HFFc6 (cell line): ENCODE measurements at regions not wholly inside any gene's neighbourhood (a gene's known extent, or its start where the extent isn't known, plus 50 kb on each side); places are given as distances from the start of the nearest gene placed in this dataset.

ENCODE experiments used
- DNase-seq: peaks from one replicate; pipeline ENCODE4 v3.0.0-alpha.2; 2018
- H3K27ac Mint-ChIP-seq: 2 replicates; pipeline ENCODE4 v1.8.0; 2020; ENCODE audit warnings: mild to moderate bottlenecking, mixed read lengths
- H3K27me3 Mint-ChIP-seq: 2 replicates; pipeline ENCODE4 v1.8.0; 2021; ENCODE audit warnings: mild to moderate bottlenecking, moderate library complexity, mixed read lengths; ENCODE audit not compliant: insufficient read depth
- H3K36me3 Mint-ChIP-seq: 2 replicates; pipeline ENCODE4 v1.8.0; 2021; ENCODE audit warnings: low read depth, mixed read lengths
- H3K4me1 Mint-ChIP-seq: 2 replicates; pipeline ENCODE4 v1.8.0; 2020; ENCODE audit warnings: low read depth, mixed read lengths
- H3K4me3 Mint-ChIP-seq: 2 replicates; pipeline ENCODE4 v1.8.0; 2020; ENCODE audit warnings: mild to moderate bottlenecking, moderate library complexity, mixed read lengths
- H3K9me3 Mint-ChIP-seq: 2 replicates; pipeline ENCODE4 v1.8.0; 2020; ENCODE audit warnings: mild to moderate bottlenecking, mixed read lengths
- TF ChIP-seq, protein P1 (sequence below): fragments of 200-600 bp; sonication (generic); IDR thresholded peaks from 2 replicates; pipeline ENCODE4 v1.5.0; 2021; ENCODE audit warnings: antibody characterized with exemption, mild to moderate bottlenecking

DNA sequence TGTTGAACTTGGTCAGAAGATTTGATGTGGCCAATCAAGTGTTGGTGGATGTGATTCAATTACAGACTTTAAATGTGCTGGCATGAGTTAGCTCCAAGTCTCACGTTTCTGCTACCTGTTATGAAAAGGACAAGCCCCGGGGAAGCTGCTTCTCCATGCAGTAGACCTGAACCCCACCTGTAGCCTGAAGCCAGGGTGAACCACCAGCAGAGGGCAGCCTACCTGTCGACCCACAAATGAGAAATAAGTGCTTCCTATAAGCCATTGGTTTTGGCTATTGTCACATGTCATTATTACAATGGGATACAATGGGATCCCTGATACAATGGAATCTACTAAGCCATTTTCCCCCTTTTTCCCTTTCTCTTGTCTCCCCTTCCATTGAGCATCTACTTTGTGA is 230.2 kb downstream of the PRDM2 start:
- Mint-ChIP-seq H3K4me3 (no peak overlapping the region), H3K9me3 (peaks cover 29% of the 10 kb centered on the region), H3K36me3 (peaks cover 7% of the 10 kb centered on the region; the same call in 1 of the 2 replicates), H3K27ac (no peak overlapping the region), H3K27me3 (no peaks in the 10 kb centered on the region; the same call in 1 of the 2 replicates), H3K4me1 (no peaks in the 10 kb centered on the region)
- TF ChIP-seq, protein P1, sequence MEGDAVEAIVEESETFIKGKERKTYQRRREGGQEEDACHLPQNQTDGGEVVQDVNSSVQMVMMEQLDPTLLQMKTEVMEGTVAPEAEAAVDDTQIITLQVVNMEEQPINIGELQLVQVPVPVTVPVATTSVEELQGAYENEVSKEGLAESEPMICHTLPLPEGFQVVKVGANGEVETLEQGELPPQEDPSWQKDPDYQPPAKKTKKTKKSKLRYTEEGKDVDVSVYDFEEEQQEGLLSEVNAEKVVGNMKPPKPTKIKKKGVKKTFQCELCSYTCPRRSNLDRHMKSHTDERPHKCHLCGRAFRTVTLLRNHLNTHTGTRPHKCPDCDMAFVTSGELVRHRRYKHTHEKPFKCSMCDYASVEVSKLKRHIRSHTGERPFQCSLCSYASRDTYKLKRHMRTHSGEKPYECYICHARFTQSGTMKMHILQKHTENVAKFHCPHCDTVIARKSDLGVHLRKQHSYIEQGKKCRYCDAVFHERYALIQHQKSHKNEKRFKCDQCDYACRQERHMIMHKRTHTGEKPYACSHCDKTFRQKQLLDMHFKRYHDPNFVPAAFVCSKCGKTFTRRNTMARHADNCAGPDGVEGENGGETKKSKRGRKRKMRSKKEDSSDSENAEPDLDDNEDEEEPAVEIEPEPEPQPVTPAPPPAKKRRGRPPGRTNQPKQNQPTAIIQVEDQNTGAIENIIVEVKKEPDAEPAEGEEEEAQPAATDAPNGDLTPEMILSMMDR: peak; percentile 19; the same call in 1 of the 2 replicates
- DNase-seq: no peak

DNA sequence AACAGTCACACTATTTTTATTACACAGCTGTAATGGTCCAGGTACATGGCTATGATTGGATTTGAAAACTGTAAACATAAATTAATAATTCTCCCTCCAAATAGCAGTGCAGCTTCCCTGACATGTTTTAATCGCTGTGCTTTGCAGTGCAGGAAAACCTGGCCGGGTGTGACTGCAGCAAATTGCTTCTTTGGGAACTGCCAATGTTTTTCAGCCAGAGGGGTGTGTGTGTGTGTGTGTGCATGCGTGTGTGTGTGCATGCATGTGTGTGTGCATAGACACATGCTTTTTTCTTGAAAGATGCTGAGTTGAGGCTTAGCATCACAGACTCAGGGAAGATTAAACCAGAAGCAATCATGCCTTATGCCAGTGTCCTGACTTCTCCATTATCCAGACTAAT is 231.2 kb downstream of the PRDM2 start:
- TF ChIP-seq, protein P1: no peak
- Mint-ChIP-seq H3K27ac (no peak overlapping the region), H3K36me3 (no peaks in the 10 kb centered on the region), H3K4me1 (no peaks in the 10 kb centered on the region), H3K9me3 (peaks cover 21% of the 10 kb centered on the region), H3K27me3 (no peaks in the 10 kb centered on the region), H3K4me3 (no peak overlapping the region)
- DNase-seq: no peak

DNA sequence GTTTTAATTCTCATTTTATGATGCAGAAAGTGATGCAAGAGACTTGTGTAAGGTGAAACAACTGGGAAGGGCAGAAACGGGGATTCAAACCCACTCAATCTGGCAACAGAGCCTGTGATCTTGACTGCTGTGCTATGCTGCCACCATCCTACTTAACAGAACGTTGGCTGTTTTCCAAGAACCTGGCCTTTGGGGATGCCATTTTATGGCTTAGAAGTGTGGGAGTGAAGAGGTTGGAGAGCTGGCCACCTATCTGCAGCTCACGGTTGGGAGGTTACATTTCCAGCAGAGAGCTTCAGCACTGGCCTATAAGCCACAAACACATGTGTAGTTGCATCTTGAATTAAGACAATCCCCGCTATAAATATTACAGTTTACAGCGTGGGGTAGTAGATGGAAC is 235.3 kb downstream of the PRDM2 start:
- Mint-ChIP-seq H3K4me1 (no peaks in the 10 kb centered on the region), H3K27me3 (no peaks in the 10 kb centered on the region), H3K36me3 (no peaks in the 10 kb centered on the region), H3K9me3 (peaks cover 32% of the 10 kb centered on the region), H3K4me3 (no peak overlapping the region), H3K27ac (no peak overlapping the region)
- no peak for DNase-seq
- TF ChIP-seq, protein P1: no peak

DNA sequence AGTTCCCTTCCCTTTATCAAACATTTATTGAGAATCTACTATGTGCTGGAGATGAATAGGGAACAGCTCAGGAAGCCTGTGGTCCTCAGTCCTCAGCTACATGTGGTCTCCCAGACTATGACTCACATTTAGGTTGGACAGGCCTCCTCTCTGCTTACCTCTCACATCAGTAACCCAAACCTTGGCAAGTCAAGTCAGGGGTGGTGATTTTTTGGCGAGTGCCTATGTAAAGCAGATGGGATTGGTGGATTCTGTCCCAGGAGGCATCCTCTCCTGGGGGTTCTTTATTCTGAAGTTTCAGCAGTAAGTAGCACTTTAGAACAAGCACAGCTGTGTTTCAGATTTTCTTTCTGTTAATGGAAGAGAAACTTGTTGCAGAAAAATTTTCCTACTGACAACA is 241.3 kb downstream of the PRDM2 start:
- H3K4me1 Mint-ChIP-seq: no peaks in the 10 kb centered on the region
- no peak for DNase-seq
- H3K27ac Mint-ChIP-seq: no peak overlapping the region
- no peak overlapping the region for H3K4me3 Mint-ChIP-seq
- TF ChIP-seq, protein P1: no peak
- H3K36me3 Mint-ChIP-seq: no peaks in the 10 kb centered on the region
- no peaks in the 10 kb centered on the region for H3K27me3 Mint-ChIP-seq
- H3K9me3 Mint-ChIP-seq: peaks cover 36% of the 10 kb centered on the region

DNA sequence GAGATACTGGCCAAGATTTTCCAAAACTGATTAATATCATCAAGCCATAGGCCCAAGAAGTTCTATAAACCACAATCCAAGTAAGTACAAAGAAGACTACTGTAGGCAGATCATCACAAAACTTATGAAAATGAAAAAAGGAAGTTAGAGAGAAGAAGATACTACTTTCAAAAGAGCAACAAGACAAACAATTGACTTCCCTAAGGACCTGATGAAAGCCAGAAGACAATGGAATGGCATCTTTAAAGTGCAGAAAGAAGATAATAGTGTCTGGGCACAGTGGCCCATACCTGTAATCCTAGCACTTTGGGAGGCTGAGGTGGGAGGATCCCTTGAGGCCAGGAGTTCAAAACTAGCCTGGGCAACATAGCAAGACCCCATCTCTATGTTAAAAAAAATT is 243.1 kb downstream of the PRDM2 start:
- H3K36me3 Mint-ChIP-seq: no peaks in the 10 kb centered on the region
- no peaks in the 10 kb centered on the region for H3K4me1 Mint-ChIP-seq
- no peak overlapping the region for H3K27ac Mint-ChIP-seq
- H3K9me3 Mint-ChIP-seq: peaks cover 31% of the 10 kb centered on the region
- TF ChIP-seq, protein P1: no peak
- no peak overlapping the region for H3K4me3 Mint-ChIP-seq
- no peak for DNase-seq
- H3K27me3 Mint-ChIP-seq: no peaks in the 10 kb centered on the region; the same call in 1 of the 2 replicates

DNA sequence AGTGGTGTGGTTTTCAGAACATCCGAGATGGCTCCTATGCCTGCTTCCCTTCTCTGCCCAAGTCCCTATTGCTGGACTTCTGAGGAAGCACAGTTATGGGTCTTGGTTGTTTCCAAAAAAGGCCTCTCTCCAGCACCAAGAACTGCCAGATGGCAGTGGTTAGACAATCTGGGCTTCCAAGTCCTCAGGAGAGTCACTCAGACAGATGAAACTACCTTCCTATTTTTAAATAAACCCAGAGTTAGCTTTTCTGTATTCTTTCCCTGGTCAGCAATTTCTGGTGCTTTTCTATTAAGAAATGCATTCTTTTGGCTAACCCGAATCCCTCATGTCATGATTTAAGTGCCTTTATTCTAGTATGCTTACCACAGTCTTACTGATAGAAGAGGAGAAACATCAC is 245.9 kb downstream of the PRDM2 start:
- Mint-ChIP-seq H3K9me3 (peaks cover 26% of the 10 kb centered on the region), H3K27me3 (no peaks in the 10 kb centered on the region; the same call in 1 of the 2 replicates), H3K4me3 (no peak overlapping the region), H3K36me3 (no peaks in the 10 kb centered on the region), H3K4me1 (no peaks in the 10 kb centered on the region), H3K27ac (no peak overlapping the region)
- DNase-seq: no peak
- TF ChIP-seq, protein P1: no peak
